ENCODE measurements at regions not wholly inside any gene's neighbourhood (a gene's known extent, or its start where the extent isn't known, plus 50 kb on each side); places are given as distances from the start of the nearest gene placed in this dataset.

DNA sequence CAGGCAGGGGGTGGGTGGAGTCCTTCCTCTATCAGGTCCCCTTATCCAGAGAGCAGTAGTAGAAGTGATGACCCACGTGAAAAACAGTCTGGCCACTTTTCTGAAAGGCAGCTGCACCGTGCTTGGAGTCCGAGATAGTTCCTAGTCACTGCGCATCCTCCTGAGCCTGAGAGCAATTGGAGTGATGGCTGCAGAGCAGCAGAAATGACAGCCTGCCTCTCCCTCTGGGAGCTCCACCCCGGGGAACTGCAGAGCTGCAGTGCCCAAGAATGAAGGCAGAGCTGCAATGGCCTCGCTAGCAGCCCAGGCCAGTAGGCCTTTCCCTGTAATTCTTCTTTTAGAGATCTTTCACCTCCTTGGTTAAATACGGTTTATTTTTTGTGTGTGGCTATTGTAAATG is 82.6 kb downstream of the CETN3 start:
- Histone ChIP-seq H3K27ac (ENCODE audit: low read depth, low read length) (no peak overlapping the region), H4K20me1 (replicated peaks in 1 of 2; ENCODE audit: control insufficient read depth in 1 of 2, insufficient read depth in 2 of 2, low read length in 2 of 2) (no peaks in the 10 kb centered on the region), H3K56ac (replicated peaks; ENCODE audit: insufficient read length, low read depth, low read length) (no peak overlapping the region), H2BK20ac (ENCODE audit: low read length) (no peak overlapping the region), H3K18ac (ENCODE audit: extremely low read depth, low read length) (no peak overlapping the region), H3K9me3 (ENCODE audit: insufficient read depth in 2 of 2, low read depth in 1 of 2, low read length in 1 of 2) (no peaks in the 10 kb centered on the region), H3K4me1 (replicated peaks in 1 of 4; ENCODE audit: control insufficient read depth in 3 of 4, insufficient read depth in 4 of 4, low read length in 3 of 4) (no peaks in the 10 kb centered on the region), H3K23me2 (ENCODE audit: low read depth, low read length) (no peaks in the 10 kb centered on the region), H4K8ac (ENCODE audit: extremely low read depth, insufficient read depth, low read length) (no peak overlapping the region), H4K5ac (ENCODE audit: insufficient read length, low read depth, low read length) (no peak overlapping the region), H3K14ac (ENCODE audit: insufficient read length) (no peak overlapping the region), H2AFZ (ENCODE audit: low read length) (no peak overlapping the region), H3K79me1 (ENCODE audit: low read depth, low read length) (no peaks in the 10 kb centered on the region), H3K4me2 (ENCODE audit: insufficient read depth in 1 of 2, low read depth in 2 of 2, low read length in 2 of 2) (no peak overlapping the region), H3K36me3 (ENCODE audit: control insufficient read depth in 2 of 4, insufficient read depth in 4 of 4, low read length in 3 of 4) (no peaks in the 10 kb centered on the region), H3K23ac (ENCODE audit: insufficient read length) (no peak overlapping the region), H2BK120ac (replicated peaks; ENCODE audit: low read depth, low read length) (no peak overlapping the region), H2AK5ac (ENCODE audit: low read depth, low read length) (no peak overlapping the region), H2BK5ac (ENCODE audit: low read depth, low read length) (no peak overlapping the region), H4K91ac (replicated peaks; ENCODE audit: insufficient read length, low read length) (no peak overlapping the region), H3K79me2 (ENCODE audit: control insufficient read depth in 1 of 2, insufficient read depth in 2 of 2, low read length in 2 of 2) (no peaks in the 10 kb centered on the region), H3K4me3 (ENCODE audit: extremely low read depth in 1 of 4, insufficient read depth in 2 of 4, low read depth in 3 of 4, low read length in 4 of 4) (no peak overlapping the region), H3K4ac (replicated peaks; ENCODE audit: insufficient read length, low read depth, low read length) (no peak overlapping the region), H2BK12ac (ENCODE audit: low read depth, low read length) (no peak overlapping the region), H3K27me3 (replicated peaks in 1 of 4; ENCODE audit: control insufficient read depth in 3 of 4, extremely low read depth in 1 of 4, insufficient read depth in 3 of 4, low read length in 3 of 4) (no peaks in the 10 kb centered on the region), H3K9ac (replicated peaks in 1 of 4; ENCODE audit: extremely low read depth in 1 of 4, low read depth in 3 of 4, low read length in 3 of 4) (no peak overlapping the region), H2BK15ac (ENCODE audit: low read length) (no peak overlapping the region)
- DNase-seq (ENCODE audit: low read depth in 1 of 2, low spot score in 2 of 2) (no peak), FAIRE-seq (no peak)
- 0 out of 2 replicates have a peak, but pooled peaks have one; percentile 32 for TF ChIP-seq TBP (IDR thresholded peaks at IDR 0.05; ENCODE audit: low read depth, low read length)
- TF ChIP-seq CBX5 (IDR thresholded peaks at IDR 0.05; ENCODE audit: low read depth, low read length) = no peak
- ChIA-PET POLR2A (ENCODE audit: partially characterized antibody) (no interaction called here), CTCF (ENCODE audit: partially characterized antibody) (interaction anchor here (1.1 to 1.4 kb wide), 3 partner anchors 16 to 59 kb away, joined by 4 to 5 read pairs (median 4); no protein-coding TSS in a partner anchor)
- 87% methylated on average over 7 of the region's 7 CpGs; no CpG with 5 or more reads in 1 of the 2 experiments for WGBS, 2 experiments (ENCODE audit: extremely low coverage in 1 of 2, insufficient coverage in 1 of 2, insufficient read length in 1 of 2, insufficient replicate concordance in 2 of 2, low coverage in 1 of 2, low lambda C conversion rate in 2 of 2, missing lambda C conversion rate in 1 of 2)
